Fibroblast of lung (primary cell): ENCODE measurements at regions not wholly inside any gene's neighbourhood (a gene's known extent, or its start where the extent isn't known, plus 50 kb on each side); places are given as distances from the start of the nearest gene placed in this dataset.

Source experiments
- DNase-seq, 2 donors: peaks; one replicate each; pipeline versions ENCODE4 v3.0.0 to v3.0.0-alpha.2; 2010; ENCODE audit warnings: low read depth in 2 of 2
- H2AFZ ChIP-seq: 2 replicates; pipeline ENCODE4 v1.5.1; 2012; ENCODE audit warnings: low read length, control low read depth, inconsistent platforms
- H3K27ac ChIP-seq: 2 replicates; pipeline ENCODE4 v1.5.1; 2011; ENCODE audit warnings: low read length, control low read depth; ENCODE audit not compliant: insufficient read depth
- H3K27me3 ChIP-seq: 2 replicates; pipeline ENCODE4 v1.5.1; 2011; ENCODE audit warnings: mild to moderate bottlenecking, low read length; ENCODE audit not compliant: control insufficient read depth, insufficient read depth
- H3K36me3 ChIP-seq: 2 replicates; pipeline ENCODE4 v1.5.1; 2011; ENCODE audit warnings: low read length; ENCODE audit not compliant: control insufficient read depth, insufficient read depth
- H3K4me1 ChIP-seq: 2 replicates; pipeline ENCODE4 v1.5.1; 2011; ENCODE audit warnings: low read length; ENCODE audit not compliant: control insufficient read depth, insufficient read depth; ENCODE audit errors: extremely low read depth
- H3K4me2 ChIP-seq: 2 replicates; pipeline ENCODE4 v1.5.1; 2011; ENCODE audit warnings: low read length, control low read depth; ENCODE audit not compliant: insufficient read depth; ENCODE audit errors: extremely low read depth
- H3K4me3 ChIP-seq, 4 experiments: fragments of 200-600 bp in 1 of 4; sonication (generic) in 1 of 4; replicated peaks in 1 of 4; 2 replicates each; pipeline ENCODE4 v1.5.1; 2011 to 2016; ENCODE audit warnings: low read length in 4 of 4, low read depth in 3 of 4, mild to moderate bottlenecking in 3 of 4, control low read depth in 2 of 4, inconsistent platforms in 1 of 4, mixed read lengths in 1 of 4; ENCODE audit not compliant: insufficient read depth in 1 of 4; ENCODE audit errors: control extremely low read depth in 1 of 4
- H3K79me2 ChIP-seq: 2 replicates; pipeline ENCODE4 v1.5.1; 2012; ENCODE audit warnings: mild to moderate bottlenecking, low read length, inconsistent platforms; ENCODE audit not compliant: control insufficient read depth, insufficient read depth
- H3K9ac ChIP-seq: 2 replicates; pipeline ENCODE4 v1.5.1; 2011; ENCODE audit warnings: mild to moderate bottlenecking, low read length, control low read depth; ENCODE audit not compliant: insufficient read depth
- H3K9me3 ChIP-seq: 2 replicates; pipeline ENCODE4 v1.5.1; 2012; ENCODE audit warnings: low read depth, low read length; ENCODE audit not compliant: control insufficient read depth, insufficient read depth
- H4K20me1 ChIP-seq: 2 replicates; pipeline ENCODE4 v1.5.1; 2011; ENCODE audit warnings: low read length; ENCODE audit not compliant: control insufficient read depth, insufficient read depth; ENCODE audit errors: extremely low read depth
- EZH2 ChIP-seq: IDR thresholded peaks from 2 replicates; pipeline ENCODE4 v1.5.1; 2012; ENCODE audit warnings: low read length, control low read depth, mild to moderate bottlenecking; ENCODE audit errors: missing control alignments
- TF ChIP-seq, protein P1 (sequence below), 2 donors: IDR thresholded peaks in 1 of 2; conservative IDR thresholded peaks in 1 of 2; 1 replicate in 1 of 2; 2 replicates in 1 of 2; pipeline ENCODE4 v1.5.1; 2011 to 2012; ENCODE audit warnings: low read length in 2 of 2, control low read depth in 1 of 2, inconsistent platforms in 1 of 2, low read depth in 1 of 2, mild to moderate bottlenecking in 1 of 2

- Histone ChIP-seq H3K27me3 (no peaks in the 10 kb centered on the region), H3K4me2 (no peak overlapping the region), H3K9me3 (no peaks in the 10 kb centered on the region), H4K20me1 (no peaks in the 10 kb centered on the region), H3K79me2 (no peaks in the 10 kb centered on the region), H3K36me3 (no peaks in the 10 kb centered on the region), H3K27ac (no peak overlapping the region), H3K9ac (no peak overlapping the region), H3K4me1 (no peaks in the 10 kb centered on the region), H2AFZ (no peak overlapping the region), H3K4me3 (no peak overlapping the region)
- no peak for TF ChIP-seq EZH2
- TF ChIP-seq, protein P1, sequence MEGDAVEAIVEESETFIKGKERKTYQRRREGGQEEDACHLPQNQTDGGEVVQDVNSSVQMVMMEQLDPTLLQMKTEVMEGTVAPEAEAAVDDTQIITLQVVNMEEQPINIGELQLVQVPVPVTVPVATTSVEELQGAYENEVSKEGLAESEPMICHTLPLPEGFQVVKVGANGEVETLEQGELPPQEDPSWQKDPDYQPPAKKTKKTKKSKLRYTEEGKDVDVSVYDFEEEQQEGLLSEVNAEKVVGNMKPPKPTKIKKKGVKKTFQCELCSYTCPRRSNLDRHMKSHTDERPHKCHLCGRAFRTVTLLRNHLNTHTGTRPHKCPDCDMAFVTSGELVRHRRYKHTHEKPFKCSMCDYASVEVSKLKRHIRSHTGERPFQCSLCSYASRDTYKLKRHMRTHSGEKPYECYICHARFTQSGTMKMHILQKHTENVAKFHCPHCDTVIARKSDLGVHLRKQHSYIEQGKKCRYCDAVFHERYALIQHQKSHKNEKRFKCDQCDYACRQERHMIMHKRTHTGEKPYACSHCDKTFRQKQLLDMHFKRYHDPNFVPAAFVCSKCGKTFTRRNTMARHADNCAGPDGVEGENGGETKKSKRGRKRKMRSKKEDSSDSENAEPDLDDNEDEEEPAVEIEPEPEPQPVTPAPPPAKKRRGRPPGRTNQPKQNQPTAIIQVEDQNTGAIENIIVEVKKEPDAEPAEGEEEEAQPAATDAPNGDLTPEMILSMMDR (conservative IDR thresholded peaks at IDR 0.05 in 1 of 2, IDR thresholded peaks at IDR 0.05 in 1 of 2; ENCODE audit: low read depth in 1 of 2, low read length in 2 of 2): peak; percentile 26 to 29
- DNase-seq: peak in 1 of 2 donors; percentile 15
These were observed 61.5 kb upstream of the GRM7 start for GRCh38 chr3:6799264-6799915.

DNA sequence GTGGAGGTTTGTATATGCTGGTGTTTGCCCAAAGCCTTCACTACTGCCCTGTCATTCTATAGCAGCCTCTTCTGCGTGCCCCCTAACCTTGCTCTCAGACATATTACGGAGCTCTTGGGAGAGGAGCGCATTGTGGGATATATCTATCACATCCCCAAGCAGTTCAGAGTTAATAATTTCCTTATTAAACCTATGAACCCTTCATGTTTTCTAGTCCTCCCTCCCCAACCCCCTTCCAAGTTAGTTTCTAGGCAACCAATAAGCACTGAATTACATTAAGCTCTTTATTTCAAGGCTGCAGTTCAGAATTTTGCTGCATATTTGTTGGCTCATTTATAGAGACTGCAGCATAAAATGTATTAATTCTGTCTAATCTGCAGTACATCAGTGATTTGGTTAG lies 57.3 kb upstream of the GRM7 start:
- Histone ChIP-seq H3K9me3 (no peaks in the 10 kb centered on the region), H3K27me3 (no peaks in the 10 kb centered on the region), H3K79me2 (no peaks in the 10 kb centered on the region), H3K4me2 (no peak overlapping the region), H2AFZ (no peak overlapping the region), H3K9ac (no peak overlapping the region), H3K4me1 (no peaks in the 10 kb centered on the region), H3K27ac (no peak overlapping the region), H4K20me1 (no peaks in the 10 kb centered on the region), H3K36me3 (no peaks in the 10 kb centered on the region), H3K4me3 (no peak overlapping the region)
- DNase-seq: no peak
- TF ChIP-seq, protein P1 (conservative IDR thresholded peaks at IDR 0.05 in 1 of 2, IDR thresholded peaks at IDR 0.05 in 1 of 2; ENCODE audit: low read depth in 1 of 2, low read length in 2 of 2): no peak
- TF ChIP-seq EZH2: no peak

GRCh38 chr3:6805236-6805635 lies 55.7 kb upstream of the GRM7 start:
- DNase-seq: peak in 1 of 2 donors; percentile 94
- Histone ChIP-seq H3K9ac (no peak overlapping the region), H3K4me3 (no peak overlapping the region), H3K27me3 (no peaks in the 10 kb centered on the region), H4K20me1 (no peaks in the 10 kb centered on the region), H2AFZ (no peak overlapping the region), H3K36me3 (no peaks in the 10 kb centered on the region), H3K27ac (no peak overlapping the region), H3K4me2 (no peak overlapping the region), H3K79me2 (no peaks in the 10 kb centered on the region), H3K4me1 (no peaks in the 10 kb centered on the region), H3K9me3 (no peaks in the 10 kb centered on the region)
- TF ChIP-seq, protein P1 (conservative IDR thresholded peaks at IDR 0.05 in 1 of 2, IDR thresholded peaks at IDR 0.05 in 1 of 2; ENCODE audit: low read depth in 1 of 2, low read length in 2 of 2): no peak
- no peak for TF ChIP-seq EZH2
